Spinal cord (tissue), 9 donors: ENCODE measurements at regions not wholly inside any gene's neighbourhood (a gene's known extent, or its start where the extent isn't known, plus 50 kb on each side); places are given as distances from the start of the nearest gene placed in this dataset.

Experiments used
- DNase-seq, 6 donors: peaks; one replicate each; pipeline versions ENCODE4 v3.0.0 to v3.0.0-alpha.2; 2013 to 2015; ENCODE audit warnings: low spot score in 6 of 6, low read depth in 4 of 6
- H3K27ac ChIP-seq: one replicate; pipeline ENCODE4 v1.5.1; 2013; ENCODE audit warnings: low read depth, low read length, control low read depth
- H3K27me3 ChIP-seq: one replicate; pipeline ENCODE4 v1.6.1; 2013; ENCODE audit warnings: low read length; ENCODE audit not compliant: control insufficient read depth, insufficient read depth
- H3K36me3 ChIP-seq: one replicate; pipeline ENCODE4 v1.6.1; 2013; ENCODE audit warnings: low read length; ENCODE audit not compliant: control insufficient read depth, insufficient read depth
- H3K4me1 ChIP-seq: one replicate; pipeline ENCODE4 v1.6.1; 2013; ENCODE audit warnings: low read length; ENCODE audit not compliant: control insufficient read depth, insufficient read depth
- H3K4me3 ChIP-seq: one replicate; pipeline ENCODE4 v1.5.1; 2013; ENCODE audit warnings: low read depth, low read length, control low read depth
- H3K9me3 ChIP-seq: one replicate; pipeline ENCODE4 v1.6.1; 2013; ENCODE audit warnings: low read length; ENCODE audit not compliant: control insufficient read depth, insufficient read depth
- WGBS: methylation state at CpG from one replicate; pipeline ENCODE4 v1.1.5; 2013; ENCODE audit warnings: missing lambda C conversion rate; ENCODE audit not compliant: insufficient coverage; 5-methylcytosine and 5-hydroxymethylcytosine counted together
- donor health status: healthy.

DNA sequence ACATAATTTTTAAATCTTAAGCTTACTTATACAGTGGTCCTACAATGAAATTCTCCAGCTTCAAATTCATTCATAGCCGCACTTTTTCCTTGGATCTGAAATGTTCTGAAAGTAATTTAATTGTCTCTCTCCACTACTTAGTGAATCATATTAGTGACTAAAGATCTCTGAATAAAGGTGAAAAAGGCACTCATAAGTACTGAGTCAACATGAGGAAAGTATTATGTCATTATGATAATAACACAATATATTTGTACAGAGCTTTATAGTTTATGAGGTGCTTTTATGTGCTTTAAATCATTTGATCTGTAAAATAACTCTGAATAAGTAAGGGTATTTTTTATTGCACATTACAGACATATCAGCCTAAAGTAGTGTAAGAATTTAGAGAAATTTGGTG, 628.2 kb upstream of the SLITRK5 start:
- no peak overlapping the region for H3K27ac ChIP-seq
- H3K4me3 ChIP-seq: no peak overlapping the region
- no peaks in the 10 kb centered on the region for H3K9me3 ChIP-seq
- H3K27me3 ChIP-seq: no peaks in the 10 kb centered on the region
- no peaks in the 10 kb centered on the region for H3K4me1 ChIP-seq
- no CpG with 5 or more reads among the region's 1 CpG for WGBS
- no peaks in the 10 kb centered on the region for H3K36me3 ChIP-seq
- no peak for DNase-seq

- no peak overlapping the region for H3K4me3 ChIP-seq
- H3K4me1 ChIP-seq: no peaks in the 10 kb centered on the region
- no peak overlapping the region for H3K27ac ChIP-seq
- no peaks in the 10 kb centered on the region for H3K27me3 ChIP-seq
- no CpG with 5 or more reads among the region's 4 CpGs for WGBS
- H3K9me3 ChIP-seq: no peaks in the 10 kb centered on the region
- DNase-seq: no peak
- H3K36me3 ChIP-seq: no peaks in the 10 kb centered on the region
These were observed 618.4 kb upstream of the SLITRK5 start for GRCh38 chr13:87052731-87053130.

- no peaks in the 10 kb centered on the region for H3K36me3 ChIP-seq
- no peaks in the 10 kb centered on the region for H3K4me1 ChIP-seq
- H3K4me3 ChIP-seq: no peak overlapping the region
- no peaks in the 10 kb centered on the region for H3K9me3 ChIP-seq
- no peak overlapping the region for H3K27ac ChIP-seq
- H3K27me3 ChIP-seq: no peaks in the 10 kb centered on the region
- no CpG with 5 or more reads among the region's 3 CpGs for WGBS
- peak in 2 of 6 donors; percentile 3 to 29 for DNase-seq
These were observed 613.2 kb upstream of the SLITRK5 start for GRCh38 chr13:87057807-87058520.

GRCh38 chr13:87058786-87059329, 612.3 kb upstream of the SLITRK5 start:
- H3K9me3 ChIP-seq: no peaks in the 10 kb centered on the region
- H3K4me1 ChIP-seq: no peaks in the 10 kb centered on the region
- no peaks in the 10 kb centered on the region for H3K36me3 ChIP-seq
- no peak overlapping the region for H3K4me3 ChIP-seq
- WGBS: no CpG with 5 or more reads among the region's 5 CpGs
- no peak overlapping the region for H3K27ac ChIP-seq
- DNase-seq: no peak
- no peaks in the 10 kb centered on the region for H3K27me3 ChIP-seq

GRCh38 chr13:87078947-87079795, 592.0 kb upstream of the SLITRK5 start:
- Histone ChIP-seq H3K27ac (no peak overlapping the region), H3K36me3 (no peaks in the 10 kb centered on the region), H3K4me3 (no peak overlapping the region), H3K27me3 (no peaks in the 10 kb centered on the region), H3K9me3 (no peaks in the 10 kb centered on the region), H3K4me1 (no peaks in the 10 kb centered on the region)
- 98% methylated on average over 28 of the region's 34 CpGs for WGBS
- DNase-seq: no peak

- Histone ChIP-seq H3K27me3 (no peaks in the 10 kb centered on the region), H3K4me1 (no peaks in the 10 kb centered on the region), H3K4me3 (no peak overlapping the region), H3K36me3 (no peaks in the 10 kb centered on the region), H3K9me3 (no peaks in the 10 kb centered on the region), H3K27ac (no peak overlapping the region)
- 94% methylated on average over 21 of the region's 27 CpGs for WGBS
- DNase-seq: no peak
These were observed 590.9 kb upstream of the SLITRK5 start for GRCh38 chr13:87080100-87080779.

DNA sequence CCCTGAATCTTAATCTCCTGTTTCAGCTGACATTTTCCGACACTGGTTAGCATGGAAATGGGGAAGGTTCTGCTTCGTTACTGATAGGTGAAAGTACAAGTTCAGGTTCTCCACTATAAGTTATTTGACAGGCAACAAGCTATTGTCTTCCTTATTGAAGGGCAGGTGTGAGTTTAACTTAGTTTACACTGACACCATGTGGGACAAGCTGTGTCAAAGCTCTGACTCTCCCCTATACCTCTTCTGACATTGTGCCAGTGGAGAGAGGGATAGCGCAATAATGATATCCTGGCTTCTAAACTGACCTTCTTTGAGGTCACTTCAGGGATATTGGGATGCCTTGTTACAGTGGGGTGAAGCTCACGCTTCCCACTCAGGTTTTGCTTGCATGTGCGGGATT, 587.0 kb upstream of the SLITRK5 start:
- 100% methylated on average over 4 of the region's 5 CpGs for WGBS
- no peaks in the 10 kb centered on the region for H3K36me3 ChIP-seq
- no peak for DNase-seq
- H3K4me3 ChIP-seq: no peak overlapping the region
- H3K4me1 ChIP-seq: no peaks in the 10 kb centered on the region
- H3K27me3 ChIP-seq: no peaks in the 10 kb centered on the region
- H3K9me3 ChIP-seq: no peaks in the 10 kb centered on the region
- no peak overlapping the region for H3K27ac ChIP-seq

- no peaks in the 10 kb centered on the region for H3K36me3 ChIP-seq
- H3K9me3 ChIP-seq: no peaks in the 10 kb centered on the region
- H3K4me3 ChIP-seq: no peak overlapping the region
- no peaks in the 10 kb centered on the region for H3K27me3 ChIP-seq
- H3K4me1 ChIP-seq: no peaks in the 10 kb centered on the region
- H3K27ac ChIP-seq: no peak overlapping the region
- no CpG with 5 or more reads among the region's 2 CpGs for WGBS
- DNase-seq: peak in 1 of 6 donors; percentile 43
These were observed 583.4 kb upstream of the SLITRK5 start for GRCh38 chr13:87087741-87088140.

- Histone ChIP-seq H3K27me3 (no peaks in the 10 kb centered on the region), H3K36me3 (no peaks in the 10 kb centered on the region), H3K4me1 (no peaks in the 10 kb centered on the region), H3K4me3 (no peak overlapping the region), H3K9me3 (no peaks in the 10 kb centered on the region), H3K27ac (no peak overlapping the region)
- no peak for DNase-seq
- 100% methylated on average over 1 of the region's 4 CpGs for WGBS
These were observed 581.8 kb upstream of the SLITRK5 start for GRCh38 chr13:87089391-87089790.
